ENCODE measurements at regions not wholly inside any gene's neighbourhood (a gene's known extent, or its start where the extent isn't known, plus 50 kb on each side); places are given as distances from the start of the nearest gene placed in this dataset.

GRCh38 chr10:52951824-52952223, 179.2 kb upstream of the MBL2 start:
- CTCF ChIA-PET = interaction anchor here (0.5 kb wide), 1 partner anchor 427 kb away, joined by 3 read pairs; no protein-coding TSS in a partner anchor
- Histone ChIP-seq H3K4me2 (ENCODE audit: low read length) (no peak overlapping the region), H3K9me3 (ENCODE audit: control insufficient read depth in 1 of 2, insufficient read depth in 1 of 2, low read depth in 1 of 2, low read length in 2 of 2) (peaks cover 0 to 4% of the 10 kb centered on the region in 2 experiments; a peak in 2 of 4 replicates), H3K9ac (ENCODE audit: low read length) (no peak overlapping the region), H3K4me3 (replicated peaks in 1 of 2; ENCODE audit: low read depth in 1 of 2, low read length in 2 of 2) (no peak overlapping the region), H3K27ac (ENCODE audit: low read depth, low read length) (no peak overlapping the region), H3K27me3 (ENCODE audit: insufficient read depth, low read length) (no peaks in the 10 kb centered on the region), H3K36me3 (ENCODE audit: control insufficient read depth in 1 of 2, insufficient read depth in 2 of 2, low read length in 2 of 2) (no peaks in the 10 kb centered on the region), H3K79me2 (ENCODE audit: insufficient read depth, low read length) (no peaks in the 10 kb centered on the region), H3K9me2 (ENCODE audit: insufficient read depth) (no peaks in the 10 kb centered on the region), H2AFZ (ENCODE audit: low read depth, low read length, poor library complexity, severe bottlenecking) (no peak overlapping the region), H3K4me1 (ENCODE audit: control insufficient read depth in 1 of 2, insufficient read depth in 2 of 2, low read length in 2 of 2) (no peaks in the 10 kb centered on the region), H4K20me1 (ENCODE audit: insufficient read depth) (no peaks in the 10 kb centered on the region)
- POLR2A ChIA-PET = no interaction called here
- RAD21 ChIA-PET (ENCODE audit: low non-redundant PET in 1 of 2, low total read pairs in 2 of 2, uncharacterized antibody in 2 of 2, unreplicated experiment in 2 of 2) = no interaction called here
- BruUV-seq (replicated peaks) = no TSS peak
- intact Hi-C loops (cut with micrococcal nuclease) = no loop called here
- TF ChIP-seq TCF7L2 (IDR thresholded peaks at IDR 0.05; ENCODE audit: borderline replicate concordance, extremely low read depth, insufficient read depth, insufficient read length) (no peak), ELF1 (IDR thresholded peaks at IDR 0.05; ENCODE audit: borderline replicate concordance, low read depth) (no peak), SP1 (IDR thresholded peaks at IDR 0.05; ENCODE audit: low read depth) (no peak)
- ATAC-seq (no peak), DNase-seq (ENCODE audit: low read depth, low spot score) (no peak)

- Histone ChIP-seq H3K9ac (ENCODE audit: low read length) (no peak overlapping the region), H3K9me2 (ENCODE audit: insufficient read depth) (no peaks in the 10 kb centered on the region), H3K4me3 (replicated peaks in 1 of 2; ENCODE audit: low read depth in 1 of 2, low read length in 2 of 2) (no peak overlapping the region), H4K20me1 (ENCODE audit: insufficient read depth) (no peaks in the 10 kb centered on the region), H3K36me3 (ENCODE audit: control insufficient read depth in 1 of 2, insufficient read depth in 2 of 2, low read length in 2 of 2) (no peaks in the 10 kb centered on the region), H2AFZ (ENCODE audit: low read depth, low read length, poor library complexity, severe bottlenecking) (no peak overlapping the region), H3K27ac (ENCODE audit: low read depth, low read length) (no peak overlapping the region), H3K27me3 (ENCODE audit: insufficient read depth, low read length) (no peaks in the 10 kb centered on the region), H3K9me3 (ENCODE audit: control insufficient read depth in 1 of 2, insufficient read depth in 1 of 2, low read depth in 1 of 2, low read length in 2 of 2) (peaks cover 0 to 3% of the 10 kb centered on the region in 2 experiments; a peak in 2 of 4 replicates), H3K4me2 (ENCODE audit: low read length) (no peak overlapping the region), H3K4me1 (ENCODE audit: control insufficient read depth in 1 of 2, insufficient read depth in 2 of 2, low read length in 2 of 2) (no peaks in the 10 kb centered on the region), H3K79me2 (ENCODE audit: insufficient read depth, low read length) (no peaks in the 10 kb centered on the region)
- TF ChIP-seq REST (IDR thresholded peaks at IDR 0.05; ENCODE audit: low read depth) (no peak), SRF (IDR thresholded peaks at IDR 0.05; ENCODE audit: low read depth) (no peak), EZH2 (IDR thresholded peaks at IDR 0.05) (no peak), CTCF (IDR thresholded peaks at IDR 0.05 in 2 of 3, conservative IDR thresholded peaks at IDR 0.05 in 1 of 3; ENCODE audit: borderline replicate concordance in 1 of 3, insufficient read depth in 1 of 3, low read depth in 2 of 3, low read length in 2 of 3) (no peak)
- DNase-seq (ENCODE audit: low read depth, low spot score) (no peak), ATAC-seq (no peak)
- RAD21 ChIA-PET (ENCODE audit: low non-redundant PET in 1 of 2, low total read pairs in 2 of 2, uncharacterized antibody in 2 of 2, unreplicated experiment in 2 of 2) = no interaction called here
- intact Hi-C loops (cut with micrococcal nuclease) = no loop called here
- POLR2A ChIA-PET = no interaction called here
- no TSS peak for BruUV-seq (replicated peaks)
- CTCF ChIA-PET = no interaction called here
Observed at GRCh38 chr10:52950578-52950977, 178.0 kb upstream of the MBL2 start.
